CD4-positive, alpha-beta T cell treated with Interleukin-1 beta for 1 hour (primary cell): ENCODE measurements at regions not wholly inside any gene's neighbourhood (a gene's known extent, or its start where the extent isn't known, plus 50 kb on each side); places are given as distances from the start of the nearest gene placed in this dataset.

ENCODE experiments used
- DNase-seq, 2 donors: peaks; one replicate each; pipeline ENCODE4 v3.0.0-alpha.2; 2020 to 2022

DNA sequence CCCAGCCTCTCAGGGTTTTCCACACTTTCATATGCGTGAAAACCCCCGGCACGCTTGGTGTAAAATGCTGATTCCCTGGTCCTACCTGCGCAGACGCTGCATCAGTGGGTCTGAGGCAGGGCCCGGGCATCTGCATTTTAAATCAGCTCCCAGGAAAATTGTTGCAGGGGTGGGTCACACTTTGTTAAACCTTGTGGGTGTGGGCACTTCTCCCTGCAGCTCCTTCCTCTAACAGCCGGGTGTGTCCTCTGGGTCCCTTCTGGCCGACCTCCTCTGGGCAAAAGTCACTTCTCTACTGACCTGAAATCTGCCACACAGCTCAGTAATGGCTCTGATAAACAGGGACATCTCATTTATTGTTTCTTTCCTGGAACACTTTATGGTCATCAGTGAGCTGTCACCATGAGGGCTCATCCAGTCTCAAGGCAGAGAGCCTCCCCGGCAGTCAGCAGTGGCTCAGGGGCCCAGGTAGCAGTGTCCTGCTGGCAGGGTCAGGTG is 52.8 kb upstream of the TMPRSS2 start:
- no peak for DNase-seq

DNA sequence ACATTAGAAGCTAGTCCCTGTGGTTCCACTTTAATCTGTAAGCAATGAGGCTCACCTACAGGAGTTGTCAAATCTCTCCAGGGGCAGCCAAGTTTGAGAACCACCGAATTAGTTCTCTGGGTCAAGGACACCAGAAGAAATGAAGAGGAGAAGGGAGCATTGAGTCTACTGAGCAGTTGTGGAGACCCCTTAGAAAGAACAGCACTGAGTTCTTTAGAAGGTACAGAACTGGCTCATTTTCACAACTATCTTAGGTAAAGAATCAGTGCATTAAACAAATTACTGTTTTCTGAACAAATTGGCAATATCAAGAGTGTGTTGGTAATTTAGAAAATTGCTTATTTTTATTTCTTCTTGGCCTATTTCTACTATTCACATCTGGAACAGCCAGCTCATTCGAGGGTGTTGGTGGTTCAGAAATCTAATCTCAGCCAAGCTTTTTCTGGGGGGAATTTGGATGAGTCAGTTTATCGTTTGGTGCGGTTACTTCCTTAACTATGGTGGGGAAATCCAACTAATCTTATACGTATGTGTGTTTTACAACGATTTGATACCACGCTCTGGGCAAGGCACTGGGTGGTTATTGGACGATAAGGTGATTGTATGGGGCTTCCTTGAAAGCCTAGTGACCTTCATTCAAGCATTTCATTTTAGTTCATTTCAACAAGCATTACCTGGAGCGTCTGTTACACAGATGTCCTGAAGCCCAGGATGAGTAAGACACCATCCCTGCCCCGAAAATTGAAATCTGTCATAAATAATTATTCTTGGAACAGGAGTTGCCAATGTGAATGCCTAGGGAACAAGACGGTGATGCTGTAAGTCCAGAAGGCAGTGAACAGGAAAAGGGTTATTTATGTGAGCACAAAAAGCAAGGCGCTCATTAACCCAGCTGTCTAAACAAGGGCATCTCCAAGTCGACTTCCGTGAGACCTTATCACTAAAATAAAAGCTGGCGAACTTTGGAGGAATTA is 52.0 kb upstream of the TMPRSS2 start:
- no peak for DNase-seq

DNA sequence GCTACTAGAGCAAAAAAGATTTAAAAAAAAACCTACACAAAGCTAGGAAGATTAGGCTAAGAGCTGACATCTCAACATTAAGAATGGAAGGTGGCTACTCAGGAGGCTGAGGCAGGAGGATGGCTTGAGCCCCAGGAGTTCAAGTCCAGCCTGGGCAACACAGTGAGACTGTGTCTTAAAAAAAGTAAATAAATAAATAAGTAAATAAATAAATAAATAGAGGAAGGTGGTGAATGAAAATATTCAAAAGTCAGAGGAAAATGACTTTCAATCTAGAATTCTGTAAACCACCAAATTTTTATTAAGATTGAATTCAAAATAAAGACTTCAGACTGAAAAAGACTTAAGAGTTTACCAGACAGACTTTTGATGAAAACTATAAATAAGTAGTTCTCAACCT is 50.9 kb upstream of the TMPRSS2 start:
- no peak for DNase-seq

DNA sequence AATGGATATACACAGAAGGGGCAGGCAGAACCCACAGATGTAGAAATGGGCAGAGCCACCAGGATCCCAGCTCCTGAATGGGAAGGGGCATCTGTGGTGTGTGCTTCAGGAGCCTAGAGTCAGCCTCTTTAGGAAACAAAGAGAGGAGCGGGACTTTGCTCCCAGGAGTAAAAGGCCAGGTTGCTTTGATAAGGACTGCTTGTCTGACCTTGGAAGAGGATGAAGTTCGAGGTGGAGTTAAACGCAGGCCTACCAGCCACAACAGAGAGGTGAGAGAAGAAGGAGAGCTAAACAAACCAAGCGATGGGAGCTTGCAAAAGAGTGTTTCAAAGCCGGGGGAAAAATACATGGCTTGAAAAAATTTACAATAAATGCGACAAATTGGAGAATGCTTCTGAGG is 49.9 kb upstream of the TMPRSS2 start:
- DNase-seq = no peak
